NCI-H748 treated with DMSO at 0.1 percent for 48 hours (cell line): ENCODE measurements at regions not wholly inside any gene's neighbourhood (a gene's known extent, or its start where the extent isn't known, plus 50 kb on each side); places are given as distances from the start of the nearest gene placed in this dataset.
"Not testable (repeated sequence)": the region's sequence is repeated elsewhere in the genome, so short reads cannot be mapped to it uniquely, and the experiment has no call there.

Experiments
- DNase-seq: peaks from one replicate; lab custom pipeline; 2025; lab: John Stamatoyannopoulos, UW

GRCh38 chr4:53714236-53715140 is 123.2 kb upstream of the LNX1 start:
- DNase-seq: no peak

- DNase-seq: no peak
Measured at GRCh38 chr4:53713767-53714166, 122.5 kb upstream of the LNX1 start.

DNA sequence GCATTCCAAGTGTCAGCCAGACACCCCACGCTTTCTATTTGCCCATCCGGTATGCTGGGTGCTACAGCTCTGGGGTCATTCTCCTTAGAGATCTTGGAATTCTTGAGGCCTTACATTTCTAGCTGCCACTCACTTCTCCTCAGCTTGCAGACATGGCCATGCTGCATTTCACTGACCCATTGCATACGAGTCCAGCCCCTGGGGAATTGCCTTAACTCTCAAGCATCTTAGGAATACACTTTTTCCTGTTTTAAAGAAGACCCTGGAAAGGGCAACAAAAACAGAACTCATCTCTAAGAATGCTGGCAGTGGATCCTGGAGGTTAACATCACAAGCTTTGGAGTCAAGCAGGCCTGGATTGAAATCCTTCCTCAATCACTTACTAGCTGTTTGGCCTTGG is 122.0 kb upstream of the LNX1 start:
- DNase-seq: no peak

DNA sequence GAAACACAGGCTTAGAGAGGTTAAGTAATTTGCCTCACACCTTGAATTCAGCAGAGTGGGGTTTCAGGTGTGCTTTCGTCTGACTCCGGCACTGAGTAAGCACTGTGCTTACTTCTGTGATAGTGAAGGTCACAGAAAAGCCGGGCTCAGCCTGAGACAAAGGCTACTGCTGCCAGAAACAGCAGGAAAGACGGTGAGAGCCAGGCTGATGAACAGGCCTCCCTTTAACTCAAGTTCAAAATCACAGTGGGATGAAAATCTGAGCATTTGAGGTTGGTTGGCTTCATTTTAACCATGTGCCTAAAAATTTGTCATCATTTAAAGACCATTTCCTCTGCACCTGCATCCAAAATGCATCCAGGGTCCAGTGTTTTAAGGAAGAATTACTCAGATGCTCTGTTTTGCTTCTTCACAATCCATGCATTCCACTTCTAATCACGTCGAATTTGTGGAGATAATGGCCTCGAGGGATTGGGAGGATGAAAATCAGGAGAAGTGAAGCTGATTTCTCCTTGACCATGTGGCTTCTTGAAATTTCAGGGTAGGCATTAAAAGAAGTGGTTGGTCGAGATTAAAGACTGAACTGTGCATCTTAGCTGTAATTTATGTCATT is 121.2 kb upstream of the LNX1 start:
- no peak for DNase-seq

- no peak for DNase-seq
Measured at GRCh38 chr4:53711926-53712325, 120.6 kb upstream of the LNX1 start.

DNA sequence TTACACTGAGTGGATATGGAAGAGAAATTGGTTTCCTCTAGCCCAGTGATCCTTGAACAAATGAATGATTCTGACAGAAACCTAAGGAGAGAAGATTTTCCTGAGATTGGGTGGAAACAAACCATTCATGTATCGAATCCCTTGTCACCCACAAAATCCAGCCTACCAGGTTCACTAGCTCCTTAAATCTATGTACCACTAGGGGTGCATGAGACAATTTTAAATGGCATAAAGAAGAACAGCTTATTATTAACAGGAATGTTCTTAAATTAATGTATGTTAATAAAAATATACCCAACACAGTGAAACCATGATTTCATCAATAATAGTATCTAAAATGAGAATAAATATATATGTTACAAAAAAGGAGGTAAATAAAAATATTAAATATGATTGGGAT is 118.4 kb upstream of the LNX1 start:
- DNase-seq: no peak

DNA sequence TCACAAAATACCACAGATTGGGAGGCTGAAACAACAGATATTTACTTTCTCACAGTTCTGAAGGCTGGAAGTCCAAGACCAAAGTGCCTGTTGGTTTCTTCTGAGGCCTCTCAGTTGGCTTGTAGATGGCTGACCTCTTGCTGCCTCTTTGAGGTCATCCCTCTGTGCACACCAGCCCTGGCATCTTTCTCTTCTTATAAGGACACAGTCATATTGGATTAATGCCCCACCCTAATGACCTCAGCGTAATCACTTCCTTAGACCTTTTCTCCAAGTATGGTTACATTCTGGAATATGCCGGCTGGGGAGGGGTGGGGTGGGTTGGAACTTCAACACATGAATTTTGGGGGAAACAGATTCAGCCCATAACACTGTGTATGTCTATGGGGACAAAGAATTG is 116.2 kb upstream of the LNX1 start:
- DNase-seq: no peak

DNA sequence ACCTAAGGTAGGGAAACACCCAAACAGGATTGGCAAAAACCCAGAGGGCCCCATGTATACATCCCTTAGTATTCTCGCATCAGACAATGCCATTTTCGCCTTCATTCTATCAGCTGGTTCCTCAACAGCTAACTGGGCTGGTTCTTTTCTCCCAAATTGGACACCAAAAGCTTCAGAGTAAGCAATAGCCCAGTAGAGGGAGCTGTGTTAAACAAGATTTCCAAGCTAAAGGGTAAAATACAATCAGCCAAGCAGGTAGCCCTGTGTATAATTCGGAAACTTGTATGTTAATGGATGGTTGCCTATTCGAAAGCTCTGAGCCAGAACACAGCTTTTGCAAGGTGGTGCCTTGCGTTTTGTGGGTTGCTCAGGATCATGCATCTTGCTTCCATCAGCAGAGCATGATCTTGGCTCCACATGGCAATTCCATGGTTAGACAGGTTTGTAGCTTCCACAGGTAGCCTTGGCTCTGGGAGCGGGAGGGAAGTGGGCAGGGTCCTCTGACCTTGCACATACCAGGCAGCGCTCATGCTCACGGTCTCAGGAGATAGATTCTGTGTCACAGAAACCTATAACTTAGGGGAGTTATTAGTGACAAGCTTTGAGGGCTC is 115.2 kb upstream of the LNX1 start:
- peak; percentile 51 for DNase-seq

- no peak for DNase-seq
Measured at GRCh38 chr4:53705972-53706371, 114.7 kb upstream of the LNX1 start.

DNA sequence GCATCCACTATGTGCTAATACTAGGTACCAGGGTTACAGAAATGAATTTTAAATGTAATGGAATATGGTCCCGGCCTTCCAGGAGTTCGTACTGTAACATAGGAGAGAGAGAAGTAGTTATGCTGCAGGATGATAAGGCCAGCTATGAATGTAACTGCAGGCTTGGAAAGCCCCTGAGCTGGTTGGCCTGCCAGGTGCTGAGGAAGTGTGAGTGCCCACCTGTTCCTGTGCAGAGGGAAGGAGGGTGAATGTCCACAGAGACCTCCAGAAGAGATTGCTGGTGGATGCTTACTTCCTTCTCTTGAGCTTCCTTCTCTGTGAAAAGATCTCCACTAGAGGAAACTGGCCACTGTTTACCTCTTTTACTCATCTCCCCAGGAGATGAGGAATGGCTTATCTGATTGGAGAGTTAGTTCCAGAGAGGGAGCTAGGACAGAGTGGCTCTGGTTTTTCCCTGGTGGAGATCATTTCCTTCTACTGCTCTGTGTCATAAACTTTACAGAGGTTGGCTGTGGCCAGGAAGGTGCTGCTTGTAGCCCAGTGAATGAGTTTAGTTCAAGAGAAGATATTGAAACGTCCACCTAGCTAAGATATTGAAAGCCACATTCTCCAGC is 114.0 kb upstream of the LNX1 start:
- no peak for DNase-seq

GRCh38 chr4:53704329-53704728 is 113.0 kb upstream of the LNX1 start:
- DNase-seq: no peak

GRCh38 chr4:53703267-53703655 is 112.0 kb upstream of the LNX1 start:
- DNase-seq: no peak

- peak; percentile 93 for DNase-seq
Measured at GRCh38 chr4:53702334-53703266, 111.3 kb upstream of the LNX1 start.

- not testable (repeated sequence) for DNase-seq
Measured at GRCh38 chr4:53701260-53701659, 110.0 kb upstream of the LNX1 start.

- DNase-seq: not testable (repeated sequence)
Measured at GRCh38 chr4:53699310-53699709, 108.0 kb upstream of the LNX1 start.

GRCh38 chr4:53697016-53697685 is 105.9 kb upstream of the LNX1 start:
- DNase-seq: no peak

DNA sequence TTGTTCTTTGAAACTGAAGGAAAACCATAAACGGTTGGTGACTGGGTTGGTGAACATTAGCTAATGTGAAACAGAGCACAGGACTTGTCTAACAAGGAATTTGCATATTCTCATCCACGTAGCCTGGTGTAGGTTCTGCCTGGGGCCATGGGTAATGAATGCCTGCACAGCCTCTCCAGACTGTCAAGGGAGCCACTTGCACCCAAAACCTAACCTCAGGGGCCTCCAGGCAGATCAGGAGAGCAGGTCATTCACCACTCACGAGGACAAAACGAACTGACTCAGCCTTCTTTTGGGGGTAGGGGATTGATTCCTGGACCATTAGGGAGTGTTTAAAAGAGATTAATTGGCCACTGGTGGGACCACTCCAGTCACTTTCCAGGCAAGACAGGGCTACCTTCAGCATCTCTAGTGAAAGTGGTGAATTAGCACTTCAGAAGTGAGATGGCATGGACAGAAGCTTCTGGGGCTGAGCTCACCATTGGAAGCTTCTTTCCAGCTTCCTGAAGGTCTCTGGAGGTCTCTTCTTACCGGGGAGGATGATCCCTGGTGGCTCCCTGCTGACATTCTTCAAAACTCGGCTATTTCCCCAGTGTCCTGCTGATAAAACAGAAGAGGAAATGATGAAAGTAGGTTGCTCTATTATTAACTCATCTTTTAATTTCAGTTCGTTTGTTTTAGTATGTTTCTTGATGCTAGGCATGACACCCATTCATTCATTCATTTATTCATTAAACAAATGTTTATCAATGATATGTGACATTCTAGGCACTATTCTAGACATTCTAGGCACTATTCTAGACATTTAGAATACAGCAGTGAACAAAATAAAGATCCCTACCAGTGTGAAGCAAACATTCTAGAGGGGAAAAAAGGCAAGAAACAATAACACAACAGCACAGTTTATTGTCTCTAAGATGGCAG is 104.5 kb upstream of the LNX1 start:
- DNase-seq: no peak

- no peak for DNase-seq
Measured at GRCh38 chr4:53694666-53695065, 103.4 kb upstream of the LNX1 start.

- no peak for DNase-seq
Measured at GRCh38 chr4:53693909-53694308, 102.6 kb upstream of the LNX1 start.

GRCh38 chr4:53693408-53693807 is 102.1 kb upstream of the LNX1 start:
- DNase-seq: peak; percentile 29
